ENCODE measurements at regions not wholly inside any gene's neighbourhood (a gene's known extent, or its start where the extent isn't known, plus 50 kb on each side); places are given as distances from the start of the nearest gene placed in this dataset.
"Not testable (repeated sequence)": the region's sequence is repeated elsewhere in the genome, so short reads cannot be mapped to it uniquely, and the experiment has no call there.

- no peak for DNase-seq (ENCODE audit: low read depth in 2 of 2)
Measured at GRCh38 chrX:39222346-39223113, 421.3 kb downstream of the MID1IP1 start.

DNA sequence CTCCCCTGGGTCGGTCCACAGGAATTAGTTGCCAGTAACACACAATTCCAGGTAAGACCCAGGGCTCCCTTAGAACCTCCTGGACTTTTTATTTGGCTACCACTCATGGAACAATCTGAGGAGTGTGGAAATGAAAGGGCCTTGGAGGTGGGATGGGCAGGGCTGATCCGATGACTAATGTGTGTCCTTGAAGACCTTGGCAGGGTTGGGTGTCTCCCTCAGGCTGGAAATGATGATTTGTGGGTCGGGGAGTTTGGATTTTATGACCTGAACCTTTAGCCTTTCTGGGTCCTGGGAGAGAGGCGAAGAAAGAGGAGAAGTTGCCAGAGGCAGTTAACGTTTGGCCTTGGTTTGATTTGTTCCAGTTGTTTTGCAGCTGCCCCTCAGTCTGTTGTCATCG is 425.0 kb downstream of the MID1IP1 start:
- DNase-seq (ENCODE audit: low read depth in 2 of 2) = no peak

DNA sequence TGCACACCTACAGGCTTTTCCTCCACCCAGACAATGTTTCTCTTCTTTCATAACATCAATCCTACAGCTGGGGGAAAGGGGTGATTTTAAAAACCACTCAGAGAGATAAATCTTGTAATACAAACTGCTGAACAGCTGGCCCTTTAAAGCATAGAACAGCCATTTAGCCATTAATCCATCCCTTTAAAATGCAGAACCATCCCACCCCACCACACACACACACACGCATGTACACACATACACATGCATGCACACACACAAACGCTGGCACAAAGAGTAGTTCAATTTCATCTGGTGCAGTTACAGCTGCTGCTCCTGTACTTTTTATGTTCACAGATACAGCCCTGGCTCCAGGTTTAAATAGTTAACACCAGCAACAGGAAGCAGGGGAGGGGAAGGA is 426.1 kb downstream of the MID1IP1 start:
- DNase-seq (ENCODE audit: low read depth in 2 of 2) = no peak

- DNase-seq (ENCODE audit: low read depth in 2 of 2) = no peak
Measured at GRCh38 chrX:39238006-39238405, 436.7 kb downstream of the MID1IP1 start.

DNA sequence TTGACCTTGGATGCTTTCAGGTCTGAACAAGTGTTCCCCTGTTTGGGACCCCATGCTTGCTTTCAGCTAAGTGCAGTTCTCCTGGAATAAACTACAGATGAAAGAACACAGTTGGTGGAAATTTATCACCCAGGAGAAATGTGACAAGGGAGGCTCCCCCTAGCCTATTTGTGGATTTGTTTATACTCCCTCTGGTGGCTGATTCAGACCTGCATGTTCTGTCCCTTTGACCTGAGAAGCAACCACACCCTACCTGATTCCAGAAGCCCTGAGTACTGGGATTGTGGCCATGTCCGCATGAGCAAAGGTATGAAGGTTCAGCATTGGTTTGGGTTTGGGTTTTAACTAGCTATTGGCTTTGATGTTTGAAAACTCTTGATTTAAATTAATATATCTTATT is 440.9 kb downstream of the MID1IP1 start:
- no peak for DNase-seq (ENCODE audit: low read depth in 2 of 2)

DNA sequence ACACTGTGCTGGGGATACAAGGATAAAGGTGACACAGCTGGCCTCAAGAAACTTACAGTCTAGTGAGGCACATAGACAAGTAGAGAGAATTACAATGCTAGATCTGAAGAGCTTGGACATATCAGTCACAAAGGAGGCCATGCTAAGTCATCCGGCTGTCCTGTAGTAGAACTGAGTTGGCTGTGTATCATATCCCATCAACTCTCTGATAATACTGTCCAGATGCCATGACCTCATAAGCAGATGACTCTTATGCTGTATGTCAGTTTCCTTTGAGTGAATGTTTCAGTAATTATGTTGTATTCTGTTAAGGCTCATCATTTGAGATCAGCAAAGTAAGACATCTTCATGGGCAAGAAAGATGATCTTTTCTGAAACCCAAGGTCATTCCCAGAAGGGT is 442.9 kb downstream of the MID1IP1 start:
- no peak for DNase-seq (ENCODE audit: low read depth in 2 of 2)

DNA sequence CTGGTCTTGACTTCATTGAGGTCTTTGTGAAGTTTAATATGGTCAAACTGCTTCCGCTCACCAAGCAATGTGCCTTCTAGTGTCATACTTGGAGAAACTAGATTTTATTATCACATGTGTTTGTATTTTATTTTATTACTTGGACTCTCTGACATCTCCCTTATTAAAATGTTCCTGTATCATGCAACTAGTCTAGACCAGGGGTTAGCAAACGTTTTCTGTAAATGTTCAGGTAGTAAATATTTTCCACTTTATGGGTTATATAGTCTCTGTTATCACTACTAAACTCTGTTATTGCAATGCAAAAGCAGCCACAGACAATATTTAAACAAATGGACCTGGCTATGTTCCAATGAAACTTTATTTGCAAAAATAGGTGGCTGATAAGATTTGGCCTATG is 443.8 kb downstream of the MID1IP1 start:
- no peak for DNase-seq (ENCODE audit: low read depth in 2 of 2)

GRCh38 chrX:39247536-39247935 is 446.3 kb downstream of the MID1IP1 start:
- no peak for DNase-seq (ENCODE audit: low read depth in 2 of 2)

DNA sequence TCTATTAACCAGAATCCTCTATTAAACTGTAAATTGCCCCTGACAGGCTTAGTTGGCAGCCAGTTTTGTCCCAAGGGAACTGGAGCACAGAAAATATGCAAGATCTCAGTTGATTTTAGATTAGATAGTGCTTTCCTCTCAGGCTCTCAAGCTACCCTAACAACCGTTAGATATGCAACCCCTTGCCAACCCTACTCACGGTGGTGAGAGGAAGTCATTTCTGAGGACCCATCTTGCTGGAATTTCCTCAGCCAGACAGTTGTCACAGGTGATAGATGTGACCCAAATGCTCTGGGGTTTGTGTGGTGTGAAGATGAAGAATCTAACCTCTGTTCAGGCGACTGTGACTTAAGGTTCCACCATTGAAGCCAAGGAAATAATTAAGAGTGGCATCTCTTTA is 447.1 kb downstream of the MID1IP1 start:
- no peak for DNase-seq (ENCODE audit: low read depth in 2 of 2)

- no peak for DNase-seq (ENCODE audit: low read depth in 2 of 2)
Measured at GRCh38 chrX:39249999-39250398, 448.7 kb downstream of the MID1IP1 start.

GRCh38 chrX:39251995-39252394 is 450.7 kb downstream of the MID1IP1 start:
- DNase-seq (ENCODE audit: low read depth in 2 of 2) = no peak

GRCh38 chrX:39253551-39253950 is 452.3 kb downstream of the MID1IP1 start:
- DNase-seq (ENCODE audit: low read depth in 2 of 2) = no peak

GRCh38 chrX:39258331-39258730 is 457.1 kb downstream of the MID1IP1 start:
- DNase-seq (ENCODE audit: low read depth in 2 of 2) = no peak

DNA sequence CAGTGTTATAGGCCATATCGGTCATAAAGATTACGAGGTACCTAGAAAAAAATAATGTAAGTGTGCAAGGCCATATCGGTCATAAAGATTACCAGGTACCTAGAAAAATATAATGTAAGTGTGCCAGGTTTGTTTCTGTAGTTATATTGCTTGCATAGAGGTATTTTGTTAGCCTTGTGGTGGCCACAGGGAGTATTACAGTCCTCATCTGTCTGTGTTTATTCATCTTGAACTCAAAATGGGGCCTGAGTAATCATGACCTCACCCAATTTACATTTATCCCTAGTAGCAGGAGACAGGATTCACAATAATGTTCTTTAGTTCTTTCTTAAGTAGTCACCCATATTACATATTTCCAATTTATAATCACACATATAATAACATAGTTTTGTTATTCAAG is 459.7 kb downstream of the MID1IP1 start:
- no peak for DNase-seq (ENCODE audit: low read depth in 2 of 2)

DNA sequence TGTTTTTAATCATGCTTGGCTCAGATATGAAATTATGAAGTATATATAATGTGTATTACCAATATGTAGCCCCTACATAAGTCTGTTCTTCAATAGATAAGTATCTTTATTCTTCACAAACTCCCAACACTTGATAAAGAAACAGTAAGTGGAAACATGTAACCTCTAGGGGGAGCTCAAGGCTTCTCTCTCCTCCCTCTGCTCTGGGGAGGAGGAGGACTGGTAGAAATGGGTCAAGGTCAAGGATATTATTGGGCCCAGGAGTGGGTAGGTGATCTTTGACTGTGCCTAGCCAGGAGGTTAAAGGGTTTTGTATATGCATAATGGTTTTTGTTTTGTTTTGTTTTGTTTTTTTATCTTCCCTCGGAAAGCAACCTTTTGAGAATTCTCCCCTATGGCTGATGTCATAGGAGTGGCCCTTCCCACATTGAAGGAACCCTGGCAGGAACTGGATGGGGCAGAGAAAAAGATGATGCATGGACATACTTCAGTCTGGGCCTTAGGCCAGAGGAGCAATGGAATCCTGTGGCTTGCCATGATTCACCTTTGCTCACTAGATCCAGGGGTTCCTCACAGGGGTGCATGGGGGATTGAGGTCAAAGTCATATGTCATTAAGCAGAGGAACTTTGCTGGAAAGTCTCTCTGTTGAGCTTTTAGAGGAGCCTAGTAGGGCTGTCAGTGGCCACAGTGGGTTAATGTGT is 460.3 kb downstream of the MID1IP1 start:
- DNase-seq (ENCODE audit: low read depth in 2 of 2) = peak in 1 of 2 donors; percentile 32

DNA sequence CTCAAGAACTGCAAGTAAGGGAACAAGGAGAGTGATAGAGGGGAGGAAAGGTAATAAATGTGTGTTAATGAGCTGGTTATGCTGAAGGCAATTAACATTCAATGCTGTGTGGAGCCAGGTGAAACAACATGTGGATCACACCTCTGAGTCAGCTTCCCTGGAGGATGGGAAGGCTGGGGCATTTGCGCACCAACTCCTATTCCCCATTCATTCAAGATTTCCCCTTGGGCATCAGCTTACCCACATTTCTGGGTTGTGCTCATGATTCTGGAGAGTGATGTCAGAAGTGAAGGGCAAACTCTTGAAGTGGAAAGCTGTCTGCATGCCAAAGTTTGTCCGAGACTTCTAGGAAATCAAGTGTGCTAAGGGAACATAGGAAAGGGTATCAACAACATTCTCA is 461.4 kb downstream of the MID1IP1 start:
- DNase-seq (ENCODE audit: low read depth in 2 of 2) = no peak

GRCh38 chrX:39264023-39264422 is 462.8 kb downstream of the MID1IP1 start:
- DNase-seq (ENCODE audit: low read depth in 2 of 2) = no peak

DNA sequence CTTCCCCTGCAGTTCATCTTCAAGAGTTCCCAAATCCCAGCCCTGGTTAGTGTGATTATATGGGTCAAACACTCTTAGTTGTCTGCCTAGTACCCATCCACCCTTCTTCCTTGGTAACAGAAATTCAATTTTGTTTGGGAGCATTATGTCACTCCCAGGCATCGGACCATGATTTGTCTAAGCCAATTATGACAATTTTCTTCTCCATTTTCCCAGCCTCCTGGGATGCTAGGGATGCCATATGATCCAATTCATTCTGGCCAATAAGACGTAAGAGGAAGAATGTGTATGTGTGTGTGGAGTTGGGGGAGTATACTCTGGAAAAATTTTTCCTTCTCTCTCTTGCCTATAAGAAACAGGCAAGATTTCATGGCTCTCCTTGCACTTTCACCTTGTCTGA is 465.9 kb downstream of the MID1IP1 start:
- DNase-seq (ENCODE audit: low read depth in 2 of 2) = no peak

- no peak for DNase-seq (ENCODE audit: low read depth in 2 of 2)
Measured at GRCh38 chrX:39268207-39268606, 466.9 kb downstream of the MID1IP1 start.

GRCh38 chrX:39275500-39276068 is 474.3 kb downstream of the MID1IP1 start:
- DNase-seq (ENCODE audit: low read depth in 2 of 2) = no peak

GRCh38 chrX:39277685-39278390 is 476.6 kb downstream of the MID1IP1 start:
- not testable (repeated sequence) for DNase-seq (ENCODE audit: low read depth in 2 of 2)

- DNase-seq (ENCODE audit: low read depth in 2 of 2) = no peak
Measured at GRCh38 chrX:39283239-39283638, 482.0 kb downstream of the MID1IP1 start.

Measured in activated CD4-positive, alpha-beta T cell treated with anti-CD3 and anti-CD28 coated beads for 24 hours (primary cell).